GM12878 (cell line): ENCODE measurements at regions not wholly inside any gene's neighbourhood (a gene's known extent, or its start where the extent isn't known, plus 50 kb on each side); places are given as distances from the start of the nearest gene placed in this dataset.

Experiments used
- ATAC-seq: fragments of 200-7000 bp; cut with Tn5 transposase; 3 replicates; pipeline ENCODE4 v1.9.1; 2020; ENCODE audit warnings: mild to moderate bottlenecking, moderate library complexity
- BruUV-seq: library from RNA; stranded (reverse); fragments of 400-500 nt; replicated peaks from 2 replicates; lab custom pipeline; 2021; lab: Mats Ljungman, UMichigan
- CTCF ChIA-PET: fragments of 300-600 bp; sonication (Branson Sonifier 250); formaldehyde crosslinking; extraction: SDS; loops from one replicate; lab custom pipeline; 2021; ENCODE audit warnings: inconsistent platforms; lab: Yijun Ruan, JAX
- POLR2A ChIA-PET: fragments of 350-600 bp; formaldehyde crosslinking; extraction: SDS; loops from one replicate; lab custom pipeline; 2021; ENCODE audit warnings: inconsistent platforms; lab: Charles Lee
- RAD21 ChIA-PET: fragments of 300-600 bp; sonication (Branson Sonifier 250); formaldehyde crosslinking; loops from one replicate; lab custom pipeline; 2023; ENCODE audit warnings: antibody characterized with exemption; ENCODE audit not compliant: unreplicated experiment; lab: Charles Lee
- SMC1A ChIA-PET: fragments of 300-600 bp; sonication (Branson Sonifier 250); formaldehyde crosslinking; loops from one replicate; lab custom pipeline; 2023; ENCODE audit not compliant: unreplicated experiment, uncharacterized antibody; lab: Charles Lee
- DNase-seq: peaks from one replicate; pipeline ENCODE4 v3.0.0-alpha.2; 2011; ENCODE audit warnings: low read depth, low spot score
- FAIRE-seq: peaks from 3 replicates; lab custom pipeline; 2011; peaks lifted over from hg19 to GRCh38; lab: Jason Lieb, UNC
- H2AFZ ChIP-seq: 2 replicates; pipeline ENCODE4 v1.6.0; 2011; ENCODE audit warnings: low read depth, low read length, control low read depth; ENCODE audit not compliant: control insufficient read depth
- H3K27ac ChIP-seq: 2 replicates; pipeline ENCODE4 v1.5.1; 2011; ENCODE audit warnings: control low read depth; ENCODE audit not compliant: control insufficient read depth, insufficient read depth
- H3K27me3 ChIP-seq, 2 experiments: replicated peaks in 1 of 2; 2 replicates each; pipeline versions ENCODE4 v1.6.0 to v1.6.1; 2011; ENCODE audit warnings: low read length in 1 of 2; ENCODE audit not compliant: control insufficient read depth in 2 of 2, insufficient read depth in 2 of 2
- H3K36me3 ChIP-seq, 2 experiments: 2 replicates each; pipeline ENCODE4 v1.5.1; 2011; ENCODE audit warnings: low read length in 1 of 2; ENCODE audit not compliant: control insufficient read depth in 2 of 2, insufficient read depth in 2 of 2
- H3K4me1 ChIP-seq: 2 replicates; pipeline ENCODE4 v1.6.1; 2011; ENCODE audit warnings: mild to moderate bottlenecking, low read length, moderate library complexity, mixed read lengths; ENCODE audit not compliant: control insufficient read depth, insufficient read depth
- H3K4me2 ChIP-seq: 2 replicates; pipeline ENCODE4 v1.6.0; 2011; ENCODE audit warnings: control low read depth; ENCODE audit not compliant: control insufficient read depth, insufficient read depth
- H3K4me3 ChIP-seq: fragments of 200-600 bp; sonication (generic); 2 replicates; pipeline ENCODE4 v1.5.1; 2016
- H3K79me2 ChIP-seq: 2 replicates; pipeline ENCODE4 v1.6.0; 2011; ENCODE audit warnings: low read length; ENCODE audit not compliant: control insufficient read depth, insufficient read depth
- H3K9ac ChIP-seq: 2 replicates; pipeline ENCODE4 v1.8.0; 2011; ENCODE audit warnings: low read length, control low read depth, mixed read lengths; ENCODE audit not compliant: control insufficient read depth, insufficient read depth
- H3K9me3 ChIP-seq: replicated peaks from 3 replicates; pipeline ENCODE4 v1.5.1; 2011; ENCODE audit warnings: mild to moderate bottlenecking, low read length; ENCODE audit not compliant: control insufficient read depth, insufficient read depth
- H4K20me1 ChIP-seq: 2 replicates; pipeline ENCODE4 v1.6.0; 2011; ENCODE audit not compliant: control insufficient read depth, insufficient read depth
- BRCA1 ChIP-seq: IDR thresholded peaks from 2 replicates; pipeline ENCODE4 v1.6.1; 2011; ENCODE audit warnings: low read depth, low read length, improper control_type of control experiment
- CHD1 ChIP-seq: IDR thresholded peaks from 2 replicates; pipeline ENCODE4 v1.6.1; 2012; ENCODE audit warnings: low read depth, low read length, improper control_type of control experiment
- KLF5 ChIP-seq: fragments of 450-650 bp; IDR thresholded peaks from 2 replicates; pipeline ENCODE4 v1.6.1; 2014; ENCODE audit warnings: mild to moderate bottlenecking; ENCODE audit not compliant: partially characterized antibody
- PKNOX1 ChIP-seq: fragments of 450-650 bp; IDR thresholded peaks from 2 replicates; pipeline ENCODE4 v1.6.1; 2016; ENCODE audit warnings: mild to moderate bottlenecking
- PML ChIP-seq: IDR thresholded peaks from 2 replicates; pipeline ENCODE4 v1.6.1; 2012; ENCODE audit warnings: low read length, inconsistent platforms
- SIN3A ChIP-seq: IDR thresholded peaks from 2 replicates; pipeline ENCODE4 v1.6.1; 2012; ENCODE audit warnings: low read depth, low read length, improper control_type of control experiment
- SIX5 ChIP-seq: IDR thresholded peaks from 2 replicates; pipeline ENCODE4 v1.6.1; 2011; ENCODE audit warnings: mild to moderate bottlenecking, low read depth, low read length, moderate library complexity; ENCODE audit not compliant: severe bottlenecking
- SMAD5 ChIP-seq: IDR thresholded peaks from 2 replicates; pipeline ENCODE4 v1.6.1; 2016; ENCODE audit warnings: antibody characterized with exemption, low read depth
- SUPT20H ChIP-seq: IDR thresholded peaks from 2 replicates; pipeline ENCODE4 v1.6.1; 2011; ENCODE audit warnings: low read depth, mild to moderate bottlenecking, low read length, moderate library complexity, borderline replicate concordance; ENCODE audit not compliant: control insufficient read depth
- ZNF207 ChIP-seq: fragments of 450-650 bp; IDR thresholded peaks from 2 replicates; pipeline ENCODE4 v1.6.1; 2014; ENCODE audit warnings: antibody characterized with exemption, mild to moderate bottlenecking, borderline replicate concordance
- WGBS: methylation state at CpG from one replicate; pipeline ENCODE4 v1.1.6; 2016; ENCODE audit warnings: low lambda C conversion rate; ENCODE audit not compliant: insufficient replicate concordance, insufficient coverage; ENCODE audit errors: missing lambda C conversion rate; 5-methylcytosine and 5-hydroxymethylcytosine counted together
- in situ Hi-C: fragments of 300-500 bp; cut with MboI; formaldehyde crosslinking; loops from 9 replicates; pipeline ENCODE4 v1.14.3; 2018; ENCODE audit warnings: mixed read lengths
- intact Hi-C: fragments of 100-400 bp; cut with micrococcal nuclease; formaldehyde crosslinking; loops from one replicate; pipeline ENCODE4 v1.14.2; 2022; ENCODE audit not compliant: unreplicated experiment

- RAD21 ChIA-PET: no interaction called here
- DNase-seq (no peak), FAIRE-seq (no peak), ATAC-seq (no peak)
- no TSS peak for BruUV-seq
- Histone ChIP-seq H3K79me2 (no peaks in the 10 kb centered on the region), H3K9me3 (peaks cover 1% of the 10 kb centered on the region; the same call in 1 of the 3 replicates), H3K4me3 (no peak overlapping the region), H2AFZ (no peak overlapping the region), H3K27ac (no peak overlapping the region), H3K36me3 (no peaks in the 10 kb centered on the region), H3K4me2 (no peak overlapping the region), H3K9ac (no peak overlapping the region), H4K20me1 (no peaks in the 10 kb centered on the region), H3K27me3 (no peaks in the 10 kb centered on the region), H3K4me1 (no peaks in the 10 kb centered on the region)
- POLR2A ChIA-PET: no interaction called here
- CTCF ChIA-PET: no interaction called here
- 42% methylated on average over 23 of the region's 23 CpGs for WGBS
- intact Hi-C loops (no loop called here), in situ Hi-C loops (no loop called here)
- TF ChIP-seq SIN3A: no peak
- TF ChIP-seq KLF5: no peak
- no peak for TF ChIP-seq BRCA1
- TF ChIP-seq CHD1: no peak
- no peak for TF ChIP-seq SIX5
- no peak for TF ChIP-seq ZNF207
- no peak for TF ChIP-seq PML
- TF ChIP-seq SMAD5: no peak
- no peak for TF ChIP-seq PKNOX1
- no peak for TF ChIP-seq SUPT20H
- SMC1A ChIA-PET: no interaction called here
Measured at GRCh38 chr10:133009218-133009950, 67.0 kb upstream of the CFAP46 start.
